NOMO-1 (cell line): ENCODE measurements at regions not wholly inside any gene's neighbourhood (a gene's known extent, or its start where the extent isn't known, plus 50 kb on each side); places are given as distances from the start of the nearest gene placed in this dataset.
A peak's percentile ranks its signal among the peaks of the same experiment; 100 is the strongest.
"Not testable (repeated sequence)": the region's sequence is repeated elsewhere in the genome, so short reads cannot be mapped to it uniquely, and the experiment has no call there.

Source experiments
- DNase-seq, 2 experiments: peaks; one replicate each; lab custom pipeline; 2025; ENCODE audit not compliant: unreplicated experiment in 2 of 2; lab: John Stamatoyannopoulos, UW

DNA sequence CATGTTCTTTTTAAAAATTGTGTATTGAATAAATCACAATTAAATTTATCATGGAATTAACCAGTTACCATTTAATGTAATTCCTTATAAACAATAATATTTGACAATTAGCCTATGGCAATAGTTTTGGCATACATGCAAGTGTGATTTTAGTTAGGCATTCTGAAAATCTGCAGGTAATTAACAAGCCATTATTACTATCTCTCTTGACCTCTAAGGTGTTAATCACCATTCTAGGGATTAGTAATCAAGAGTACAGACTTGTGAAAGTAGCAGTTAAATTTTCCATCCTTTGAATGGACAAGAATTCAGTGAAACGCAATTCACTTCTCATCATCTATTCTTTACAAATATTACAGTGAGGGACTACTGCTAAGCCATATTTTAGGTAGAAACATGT is 127.7 kb upstream of the CHST9 start:
- DNase-seq: no peak

DNA sequence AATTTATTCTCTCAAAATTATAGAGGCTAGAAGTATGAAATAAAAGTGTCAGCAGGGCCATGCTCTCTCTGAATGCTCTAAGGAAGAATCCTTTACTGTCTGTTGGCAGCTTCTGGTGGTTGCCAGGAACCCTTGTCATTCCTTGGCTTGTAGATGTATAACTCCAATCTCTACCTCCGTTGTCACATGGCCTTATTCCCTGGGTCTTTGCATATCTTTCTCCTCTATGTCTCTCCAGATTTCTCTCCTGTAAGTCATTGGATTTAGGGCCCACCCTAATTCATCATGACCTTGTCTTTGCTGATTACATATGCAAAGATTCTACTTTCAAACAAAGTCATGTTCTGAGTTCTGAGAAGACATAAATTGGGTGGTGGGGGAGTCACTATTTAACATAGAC is 127.0 kb upstream of the CHST9 start:
- no peak for DNase-seq

DNA sequence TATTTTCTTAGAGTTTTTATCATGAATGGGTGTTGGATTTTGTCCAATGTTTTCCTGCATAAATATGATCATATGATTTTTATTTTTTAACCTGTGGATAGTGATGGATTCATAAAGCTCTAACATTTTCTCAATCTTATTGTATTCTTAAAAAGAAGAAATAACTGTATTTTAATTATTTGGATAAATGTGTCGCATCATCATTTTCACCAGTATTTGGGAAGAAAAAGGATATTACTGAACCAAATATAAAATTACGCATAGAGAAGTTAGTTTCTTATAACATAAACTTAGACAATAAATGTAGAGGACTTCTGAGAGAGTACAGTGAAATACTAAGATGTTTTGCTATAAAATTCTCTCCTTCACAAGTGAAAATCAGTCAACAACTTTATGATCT is 126.0 kb upstream of the CHST9 start:
- DNase-seq: no peak

- DNase-seq: no peak
Observed at GRCh38 chr18:27301615-27302378, 116.7 kb upstream of the CHST9 start.

- DNase-seq: peak in 1 of 2 experiments; percentile 7
Observed at GRCh38 chr18:27298214-27298804, 113.2 kb upstream of the CHST9 start.

DNA sequence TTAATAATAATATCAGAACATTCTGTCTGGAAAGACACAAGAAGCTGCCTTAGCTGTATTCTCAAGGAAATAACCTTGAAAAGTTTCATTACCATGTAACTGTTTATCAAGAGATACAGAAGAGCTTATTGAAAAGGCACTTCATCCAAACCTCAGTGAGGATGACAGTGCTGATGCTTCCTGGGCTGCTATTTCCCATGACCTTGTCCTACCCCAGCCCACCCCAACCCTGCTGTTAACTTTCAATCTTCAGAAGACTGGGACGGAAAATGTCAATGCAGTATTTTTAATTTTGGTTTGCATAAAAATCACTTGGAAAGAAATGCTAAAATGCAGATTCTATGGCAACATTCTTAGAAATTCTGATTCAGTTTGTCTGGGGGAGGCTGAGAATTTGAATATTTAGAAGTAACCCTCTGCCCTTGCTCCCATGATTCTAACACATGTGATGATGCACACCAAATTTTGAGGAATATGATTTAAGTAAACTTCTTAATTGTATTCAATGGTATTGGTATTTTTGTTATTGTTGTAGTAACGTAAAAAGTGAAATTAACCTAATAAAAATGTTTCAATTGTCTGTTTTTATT is 101.0 kb upstream of the CHST9 start:
- not testable (repeated sequence) for DNase-seq

DNA sequence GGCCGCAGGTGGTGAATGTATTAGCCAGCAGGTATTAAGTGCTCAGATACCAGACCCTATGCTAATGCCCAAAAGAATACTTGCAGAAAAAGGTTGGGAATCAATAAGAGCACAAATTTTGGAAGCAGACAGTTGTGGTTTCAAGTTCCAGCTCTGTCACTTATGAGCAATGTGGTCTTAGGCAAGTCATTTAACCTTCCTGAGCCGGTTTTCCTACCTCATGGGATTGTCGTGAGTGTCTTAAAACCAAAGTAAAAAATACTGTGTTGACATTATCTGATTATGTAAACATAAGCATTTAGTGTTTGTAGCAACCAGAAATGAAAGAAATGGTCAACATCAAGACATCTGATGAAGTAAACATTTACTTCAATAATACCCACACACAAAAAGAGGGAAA is 93.0 kb upstream of the CHST9 start:
- no peak for DNase-seq

DNA sequence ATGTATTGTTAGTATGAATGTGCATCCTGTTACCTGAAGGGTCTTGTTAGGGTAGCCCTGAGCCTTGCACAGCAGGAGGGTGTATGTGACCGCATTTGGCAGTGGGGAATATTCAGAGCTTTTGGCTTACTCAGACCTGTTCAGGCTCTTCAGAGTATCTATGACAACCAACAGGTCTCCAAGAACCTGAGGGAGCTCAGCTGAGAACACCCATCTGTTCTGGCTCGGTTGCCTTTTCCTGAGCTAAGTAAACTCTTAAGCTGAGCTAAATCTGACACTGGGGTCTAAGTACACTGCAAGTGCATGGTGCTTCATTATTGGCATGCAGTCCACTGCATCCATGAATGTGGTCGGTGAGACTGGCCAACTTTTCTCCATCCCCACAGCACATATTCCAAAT is 92.4 kb upstream of the CHST9 start:
- no peak for DNase-seq

- DNase-seq: no peak
Observed at GRCh38 chr18:27276886-27277285, 91.8 kb upstream of the CHST9 start.

DNA sequence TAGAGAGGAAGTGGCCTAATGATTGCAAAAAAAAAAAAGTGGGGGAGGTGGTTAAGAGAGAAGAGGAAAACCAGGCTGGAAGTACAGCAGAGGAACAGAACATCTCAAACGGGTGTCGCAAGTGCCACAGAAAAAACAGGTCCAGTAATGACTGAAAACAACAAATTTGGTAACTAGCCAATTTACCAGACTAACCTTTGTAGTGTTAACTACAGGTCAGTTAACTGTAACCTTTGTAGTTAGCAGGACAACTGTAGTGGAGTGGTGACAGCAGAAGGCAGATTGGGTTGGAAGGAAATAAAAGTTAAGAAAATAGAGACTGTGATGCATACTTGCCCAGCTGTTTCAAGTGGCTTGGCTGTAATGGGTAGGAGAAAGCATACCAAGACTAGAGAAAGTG is 91.4 kb upstream of the CHST9 start:
- no peak for DNase-seq

GRCh38 chr18:27274901-27275300 is 89.8 kb upstream of the CHST9 start:
- DNase-seq: no peak

- DNase-seq: no peak
Observed at GRCh38 chr18:27270508-27270907, 85.4 kb upstream of the CHST9 start.

- no peak for DNase-seq
Observed at GRCh38 chr18:27263369-27263768, 78.3 kb upstream of the CHST9 start.

DNA sequence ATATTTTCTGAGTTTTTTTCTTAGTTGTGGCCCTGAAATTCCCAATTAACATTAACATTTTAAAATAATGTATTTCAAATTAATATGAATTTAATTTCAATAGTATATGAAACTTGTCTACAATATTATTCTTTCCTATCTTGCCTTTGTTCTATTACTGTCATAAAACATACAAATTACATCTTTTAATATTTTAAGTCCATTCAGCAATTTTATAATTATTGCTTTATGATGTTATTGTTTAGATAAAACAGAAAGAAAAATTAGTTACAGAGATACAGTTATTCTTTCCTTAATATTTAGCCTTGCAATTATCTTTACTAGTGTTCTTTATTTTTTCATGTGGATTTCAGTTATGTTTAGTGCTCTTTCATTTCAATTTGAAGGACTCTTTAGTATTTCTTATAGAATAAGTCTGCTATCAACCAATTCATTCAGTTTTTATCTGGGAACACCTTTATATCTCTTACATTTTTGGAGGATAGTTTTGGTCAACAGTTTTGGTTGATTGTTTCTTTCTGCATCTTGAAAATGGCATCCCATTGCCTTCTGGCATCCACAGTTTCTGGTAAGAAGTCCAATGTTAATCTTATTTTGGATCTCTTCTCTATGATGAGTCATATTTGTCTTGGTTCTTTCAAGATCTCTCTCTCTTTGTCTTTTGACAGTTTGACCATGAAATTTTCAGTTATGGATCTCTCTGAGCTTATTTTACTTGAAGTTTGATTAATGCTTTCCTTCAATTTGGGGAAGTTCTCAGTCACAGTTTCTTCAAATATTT is 76.9 kb upstream of the CHST9 start:
- DNase-seq: no peak

DNA sequence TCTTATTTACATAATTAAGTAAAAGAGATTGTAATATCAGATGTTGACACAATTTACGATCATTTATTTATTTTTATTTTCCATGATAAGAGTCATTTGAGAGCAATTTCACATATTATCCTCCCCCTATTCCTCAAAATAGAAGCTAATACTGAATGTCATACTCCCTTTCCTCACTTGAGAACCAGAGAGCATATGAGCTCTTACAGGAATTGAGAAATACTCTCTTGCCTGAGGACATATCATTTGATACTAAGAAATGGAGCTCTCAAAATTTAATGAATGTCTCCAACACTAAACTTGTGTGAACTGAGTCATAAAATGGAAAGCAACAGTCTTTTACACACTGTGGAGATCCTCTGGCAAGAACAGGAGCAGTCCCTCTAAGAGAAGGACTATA is 68.5 kb upstream of the CHST9 start:
- no peak for DNase-seq

GRCh38 chr18:27250471-27250870 is 65.4 kb upstream of the CHST9 start:
- DNase-seq: no peak

DNA sequence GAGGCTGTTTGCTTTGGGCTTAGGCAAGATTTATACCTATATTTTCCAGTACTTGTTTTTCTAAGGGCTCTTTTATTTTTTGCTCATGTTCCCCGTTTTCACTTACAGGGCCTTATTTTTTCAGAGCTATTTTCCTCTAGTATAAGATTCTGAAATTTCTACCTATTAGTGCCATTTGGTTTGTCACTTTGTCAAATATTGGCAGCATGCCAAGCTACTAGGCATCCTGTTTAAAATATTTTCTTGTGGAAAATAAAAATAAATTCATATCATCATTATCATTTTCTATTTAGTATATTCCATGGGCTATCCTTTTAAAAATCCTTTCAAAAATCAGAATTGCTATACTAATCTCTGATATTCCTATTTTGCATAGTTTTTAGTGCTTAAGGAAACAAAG is 64.8 kb upstream of the CHST9 start:
- no peak for DNase-seq

- DNase-seq: no peak
Observed at GRCh38 chr18:27244259-27244658, 59.2 kb upstream of the CHST9 start.

DNA sequence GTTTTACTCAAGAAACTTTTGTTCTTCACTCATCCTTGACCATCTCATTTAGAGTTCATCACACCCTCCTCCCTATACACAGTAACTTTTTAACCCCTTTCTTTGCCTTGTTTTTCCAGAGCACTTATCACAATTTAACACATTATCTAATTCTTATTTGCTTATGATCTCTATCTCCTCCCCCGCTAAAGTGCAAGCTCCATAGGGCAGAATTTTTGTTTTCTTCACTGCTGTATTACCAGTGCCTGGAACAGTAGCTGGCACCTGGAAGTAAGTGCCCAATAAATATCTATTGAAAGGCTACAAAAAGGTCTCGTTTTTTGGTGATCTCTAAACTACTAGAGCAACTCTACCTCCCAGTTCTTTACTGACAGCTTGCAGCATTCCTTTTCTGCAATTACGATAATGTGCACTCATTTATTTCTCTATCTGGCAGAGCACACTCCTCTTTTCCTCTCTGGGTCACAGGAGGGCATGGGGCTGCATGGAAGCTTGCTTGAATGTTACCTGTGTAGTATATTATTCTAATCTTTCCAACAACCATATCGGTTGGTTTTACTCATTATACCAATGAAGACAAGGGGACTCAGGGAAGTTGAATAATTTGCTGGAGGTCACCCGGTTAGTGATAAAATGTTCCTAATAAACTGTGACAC is 57.4 kb upstream of the CHST9 start:
- no peak for DNase-seq

DNA sequence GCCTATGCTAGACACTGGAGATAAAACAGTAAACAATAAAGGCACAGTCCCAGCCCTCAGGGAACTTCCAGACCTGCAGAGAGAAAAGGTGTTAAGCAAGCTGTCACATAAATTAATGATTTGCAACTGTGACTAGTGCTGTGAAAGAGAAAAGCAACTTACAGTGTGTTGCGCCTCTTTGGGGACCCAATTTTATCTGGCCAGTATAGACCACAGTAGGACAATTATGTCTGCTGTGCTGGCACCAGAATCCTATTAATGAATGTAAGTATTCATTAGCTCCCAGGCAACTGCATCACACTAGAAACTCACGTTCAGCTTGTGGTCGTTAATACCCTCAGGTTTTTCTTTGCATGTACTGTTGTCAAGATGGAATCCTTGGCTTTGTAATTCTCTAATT is 55.3 kb upstream of the CHST9 start:
- no peak for DNase-seq

GRCh38 chr18:27239669-27240068 is 54.6 kb upstream of the CHST9 start:
- no peak for DNase-seq
